Prostate gland (tissue), 2 donors: ENCODE measurements at regions not wholly inside any gene's neighbourhood (a gene's known extent, or its start where the extent isn't known, plus 50 kb on each side); places are given as distances from the start of the nearest gene placed in this dataset.

Experiments
- POLR2A ChIP-seq: fragments of 450-650 bp; IDR thresholded peaks from one replicate; pipeline ENCODE4 v1.6.1; 2016; ENCODE audit warnings: antibody characterized with exemption, mild to moderate bottlenecking
- POLR2AphosphoS5 ChIP-seq: sonication (generic); formaldehyde crosslinking; IDR thresholded peaks from one replicate; pipeline ENCODE4 v1.6.1; 2017; ENCODE audit warnings: antibody characterized with exemption
- TF ChIP-seq, protein P1 (sequence below), 4 experiments: fragments of 200-600 bp in 2 of 4; fragments of 450-650 bp in 2 of 4; sonication (generic) in 2 of 4; IDR thresholded peaks; 1 replicate in 3 of 4; 2 replicates in 1 of 4; pipeline ENCODE4 v1.5.1; 2016 to 2019; ENCODE audit warnings: antibody characterized with exemption in 4 of 4, mild to moderate bottlenecking in 2 of 4, moderate library complexity in 2 of 4

DNA sequence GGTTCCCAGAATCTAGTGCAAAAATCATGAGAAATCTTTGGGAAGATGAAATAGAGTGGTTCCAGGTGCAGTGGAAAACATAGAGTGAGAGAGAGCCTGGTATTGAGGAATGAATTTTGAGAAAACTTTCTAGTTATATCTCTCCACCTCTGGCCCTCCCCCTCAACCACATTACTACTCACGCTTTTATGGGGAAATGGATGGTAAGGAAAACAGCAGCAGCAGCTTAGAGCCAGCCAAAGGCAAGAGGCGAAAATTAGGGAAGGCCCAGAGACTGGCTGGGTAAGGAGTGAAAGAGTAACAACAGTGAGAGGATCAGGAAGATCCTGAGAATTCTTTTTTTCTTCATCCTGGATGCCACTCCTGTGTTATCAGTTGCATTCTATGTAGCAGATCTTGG, 187.9 kb upstream of the ECI2 start:
- TF ChIP-seq POLR2AphosphoS5 (no peak), POLR2A (no peak)
- TF ChIP-seq, protein P1, sequence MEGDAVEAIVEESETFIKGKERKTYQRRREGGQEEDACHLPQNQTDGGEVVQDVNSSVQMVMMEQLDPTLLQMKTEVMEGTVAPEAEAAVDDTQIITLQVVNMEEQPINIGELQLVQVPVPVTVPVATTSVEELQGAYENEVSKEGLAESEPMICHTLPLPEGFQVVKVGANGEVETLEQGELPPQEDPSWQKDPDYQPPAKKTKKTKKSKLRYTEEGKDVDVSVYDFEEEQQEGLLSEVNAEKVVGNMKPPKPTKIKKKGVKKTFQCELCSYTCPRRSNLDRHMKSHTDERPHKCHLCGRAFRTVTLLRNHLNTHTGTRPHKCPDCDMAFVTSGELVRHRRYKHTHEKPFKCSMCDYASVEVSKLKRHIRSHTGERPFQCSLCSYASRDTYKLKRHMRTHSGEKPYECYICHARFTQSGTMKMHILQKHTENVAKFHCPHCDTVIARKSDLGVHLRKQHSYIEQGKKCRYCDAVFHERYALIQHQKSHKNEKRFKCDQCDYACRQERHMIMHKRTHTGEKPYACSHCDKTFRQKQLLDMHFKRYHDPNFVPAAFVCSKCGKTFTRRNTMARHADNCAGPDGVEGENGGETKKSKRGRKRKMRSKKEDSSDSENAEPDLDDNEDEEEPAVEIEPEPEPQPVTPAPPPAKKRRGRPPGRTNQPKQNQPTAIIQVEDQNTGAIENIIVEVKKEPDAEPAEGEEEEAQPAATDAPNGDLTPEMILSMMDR (IDR thresholded peaks at IDR 0.05): no peak
